ENCODE measurements at regions not wholly inside any gene's neighbourhood (a gene's known extent, or its start where the extent isn't known, plus 50 kb on each side); places are given as distances from the start of the nearest gene placed in this dataset.

GRCh38 chr2:158021226-158021625 lies 80.5 kb upstream of the UPP2 start:
- Histone ChIP-seq H3K9me3 (no peaks in the 10 kb centered on the region), H3K27ac (no peak overlapping the region), H3K36me3 (no peaks in the 10 kb centered on the region), H3K4me3 (no peak overlapping the region), H3K27me3 (ENCODE audit: low read depth) (no peaks in the 10 kb centered on the region), H3K4me1 (no peaks in the 10 kb centered on the region)
- ATAC-seq (no peak), DNase-seq (no peak)
- no peak for TF ChIP-seq CTCF (IDR thresholded peaks at IDR 0.05)
- intact Hi-C loops (cut with DNase I) = loop anchor here (10.0 kb wide), 1 partner anchor 734 kb away; no protein-coding TSS in a partner anchor

GRCh38 chr2:158015428-158016076 lies 86.1 kb upstream of the UPP2 start:
- no peaks in the 10 kb centered on the region for H3K27me3 ChIP-seq (ENCODE audit: low read depth)
- intact Hi-C loops (cut with DNase I) = loop anchor here (10.0 kb wide), 1 partner anchor 241 kb away; no protein-coding TSS in a partner anchor
- TF ChIP-seq CTCF (IDR thresholded peaks at IDR 0.05) = no peak
- H3K4me3 ChIP-seq = no peak overlapping the region
- H3K4me1 ChIP-seq = no peaks in the 10 kb centered on the region
- H3K9me3 ChIP-seq = no peaks in the 10 kb centered on the region
- no peak for DNase-seq
- no peak for ATAC-seq
- no peak overlapping the region for H3K27ac ChIP-seq
- no peaks in the 10 kb centered on the region for H3K36me3 ChIP-seq

GRCh38 chr2:158013891-158014290 lies 87.8 kb upstream of the UPP2 start:
- no peak for ATAC-seq
- intact Hi-C loops (cut with DNase I) = loop anchor here (10.0 kb wide), 1 partner anchor 239 kb away; no protein-coding TSS in a partner anchor

GRCh38 chr2:158011055-158011771 lies 90.5 kb upstream of the UPP2 start:
- intact Hi-C loops (cut with DNase I) = loop anchor here (10.0 kb wide), 1 partner anchor 236 kb away; no protein-coding TSS in a partner anchor
- TF ChIP-seq CTCF (IDR thresholded peaks at IDR 0.05) = no peak
- no peaks in the 10 kb centered on the region for H3K9me3 ChIP-seq
- H3K27me3 ChIP-seq (ENCODE audit: low read depth) = no peaks in the 10 kb centered on the region
- DNase-seq (no peak), ATAC-seq (no peak)
- H3K4me3 ChIP-seq = no peak overlapping the region
- H3K36me3 ChIP-seq = no peaks in the 10 kb centered on the region
- peaks cover 6% of the 10 kb centered on the region for H3K4me1 ChIP-seq
- no peak overlapping the region for H3K27ac ChIP-seq

More at GRCh38 chr2:158013891-158014290, 87.8 kb upstream of the UPP2 start:
- no peak for DNase-seq
- H3K36me3 ChIP-seq = no peaks in the 10 kb centered on the region
- H3K4me1 ChIP-seq = peaks cover 6% of the 10 kb centered on the region
- TF ChIP-seq CTCF (IDR thresholded peaks at IDR 0.05) = no peak
- H3K27ac ChIP-seq = no peak overlapping the region
- no peaks in the 10 kb centered on the region for H3K9me3 ChIP-seq
- H3K4me3 ChIP-seq = no peak overlapping the region
- H3K27me3 ChIP-seq (ENCODE audit: low read depth) = no peaks in the 10 kb centered on the region

DNA sequence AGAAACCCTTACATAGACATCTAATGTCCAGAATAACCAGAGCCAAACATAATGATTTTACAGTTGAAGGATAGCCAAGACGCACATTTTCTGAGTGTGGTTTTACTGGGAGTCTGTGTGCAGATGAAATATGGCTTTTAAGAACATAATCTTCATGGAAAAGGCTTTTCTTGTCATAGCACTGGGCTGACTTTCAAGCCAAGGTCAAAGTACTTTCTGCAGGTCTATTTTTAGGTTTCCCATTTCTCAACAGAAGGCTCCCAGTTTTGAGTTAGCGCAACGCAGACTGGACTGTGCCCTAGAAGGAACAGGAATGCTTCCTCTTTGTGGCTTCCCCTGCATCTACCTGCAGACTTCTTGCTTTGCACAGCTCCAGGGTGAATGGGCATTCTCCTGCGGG lies 92.3 kb upstream of the UPP2 start:
- Histone ChIP-seq H3K27me3 (ENCODE audit: low read depth) (no peaks in the 10 kb centered on the region), H3K27ac (no peak overlapping the region), H3K4me3 (no peak overlapping the region), H3K36me3 (no peaks in the 10 kb centered on the region), H3K9me3 (no peaks in the 10 kb centered on the region), H3K4me1 (peaks cover 6% of the 10 kb centered on the region)
- TF ChIP-seq CTCF (IDR thresholded peaks at IDR 0.05) = no peak
- intact Hi-C loops (cut with DNase I) = no loop called here
- DNase-seq (no peak), ATAC-seq (no peak)
